ENCODE measurements at regions not wholly inside any gene's neighbourhood (a gene's known extent, or its start where the extent isn't known, plus 50 kb on each side); places are given as distances from the start of the nearest gene placed in this dataset.
"Not testable (repeated sequence)": the region's sequence is repeated elsewhere in the genome, so short reads cannot be mapped to it uniquely, and the experiment has no call there.

DNA sequence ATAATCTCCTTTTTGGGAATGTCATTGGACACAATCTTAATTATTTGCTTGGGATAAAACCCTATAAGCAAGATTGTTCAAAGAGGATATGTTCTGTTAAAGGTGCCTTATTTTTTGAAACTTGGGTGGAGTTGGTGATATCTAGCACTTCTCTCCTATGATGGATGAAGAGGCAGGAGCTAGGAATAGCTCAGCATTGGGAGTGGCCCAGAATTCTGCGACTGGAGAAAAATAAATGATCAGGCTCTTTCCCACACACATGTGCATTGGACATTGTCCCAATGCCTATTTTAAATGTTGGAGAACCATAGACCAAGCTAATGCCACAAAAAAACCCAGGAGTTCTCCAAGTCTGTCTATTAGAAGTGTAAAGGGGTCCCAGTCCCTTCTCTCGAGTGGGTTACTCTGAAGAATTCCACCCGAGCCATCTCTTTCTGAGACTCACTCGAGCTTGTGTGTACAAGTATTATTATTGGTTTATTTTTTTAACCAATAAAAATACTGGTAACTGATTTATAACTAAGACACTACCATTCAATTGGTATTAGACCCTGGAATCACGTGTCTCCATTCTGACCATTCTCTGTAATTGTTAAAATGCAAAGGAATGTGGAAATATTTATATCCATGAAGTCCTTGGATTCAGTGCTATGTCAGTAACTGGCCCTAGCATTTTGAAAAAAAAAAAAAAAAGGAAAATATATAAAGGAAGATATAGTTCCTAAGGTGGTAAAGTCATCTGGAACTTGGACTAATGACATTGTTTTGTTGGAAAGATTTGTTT is 437.5 kb upstream of the TMEM132C start:
- no peak for DNase-seq

DNA sequence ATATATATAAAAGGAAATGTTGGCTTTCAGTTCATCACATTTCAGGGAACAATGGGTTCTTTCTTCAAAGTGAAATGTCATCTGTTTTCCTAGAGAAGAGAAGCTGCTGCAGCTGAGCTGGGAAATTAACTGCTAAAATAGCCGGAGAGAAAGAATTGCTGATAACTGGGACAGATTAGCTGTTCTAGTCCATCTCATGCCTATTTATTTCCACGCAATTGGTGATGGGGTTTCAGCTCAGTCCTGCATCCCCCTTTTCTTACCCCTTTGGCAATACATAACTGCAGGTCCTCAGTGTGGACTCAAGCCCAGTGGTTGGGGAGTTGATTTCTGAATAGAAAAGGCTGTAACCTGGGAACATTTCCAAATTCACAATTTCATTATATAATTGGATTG is 436.9 kb upstream of the TMEM132C start:
- no peak for DNase-seq

DNA sequence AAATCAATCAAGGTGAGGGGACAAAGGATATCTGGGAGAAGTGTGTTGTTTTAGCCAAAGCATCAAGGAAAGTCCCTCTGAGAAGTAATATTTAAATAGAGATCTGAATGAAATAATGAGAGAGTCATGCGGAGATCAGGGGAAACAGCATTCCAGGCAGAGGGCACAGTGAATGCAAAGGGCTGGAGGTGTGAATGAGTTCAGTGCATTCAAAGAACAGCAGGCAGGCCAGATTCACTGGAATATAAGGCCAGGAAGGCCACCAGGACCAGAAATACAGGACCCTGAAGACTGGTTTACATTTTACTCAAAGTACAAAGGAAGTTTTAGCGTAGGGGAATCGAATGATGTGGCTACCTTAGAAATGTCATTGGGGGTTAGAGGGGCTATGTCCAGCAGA is 436.2 kb upstream of the TMEM132C start:
- DNase-seq: no peak

DNA sequence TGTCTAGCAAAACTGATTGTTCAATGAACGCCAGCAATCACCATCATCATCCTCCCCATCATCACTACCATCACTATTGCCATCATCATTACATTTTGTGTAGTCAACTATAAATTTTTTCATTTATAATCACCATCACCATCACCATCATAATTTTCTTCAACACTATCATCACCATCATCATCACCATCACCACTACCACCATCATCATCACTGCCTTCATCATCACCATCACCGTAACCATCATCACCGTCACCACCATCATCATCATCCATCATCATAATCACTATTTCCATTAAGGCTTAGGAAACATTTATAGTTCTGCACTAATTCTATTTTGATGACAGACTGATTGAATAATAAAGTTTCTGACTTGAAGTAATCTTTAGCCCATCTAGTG is 434.8 kb upstream of the TMEM132C start:
- no peak for DNase-seq

DNA sequence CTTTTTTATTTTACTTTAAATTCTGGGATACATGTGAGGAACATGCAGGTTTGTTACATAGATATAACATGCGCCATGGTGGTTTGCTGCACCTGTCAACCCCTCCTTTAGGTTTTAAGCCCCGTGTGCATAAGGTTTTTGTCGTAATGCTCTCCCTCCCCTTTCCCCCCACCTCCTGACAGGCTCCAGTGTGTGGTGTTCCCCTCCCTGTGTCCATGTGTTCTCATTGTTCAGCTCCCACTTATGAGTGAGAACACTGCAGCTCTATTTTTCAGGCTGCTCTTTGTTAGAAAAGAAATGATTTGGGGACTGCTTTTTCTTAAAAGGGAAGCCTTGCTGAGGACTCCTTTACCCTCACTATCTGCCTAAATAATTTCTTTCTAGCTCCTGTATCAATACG is 430.2 kb upstream of the TMEM132C start:
- DNase-seq: not testable (repeated sequence)

DNA sequence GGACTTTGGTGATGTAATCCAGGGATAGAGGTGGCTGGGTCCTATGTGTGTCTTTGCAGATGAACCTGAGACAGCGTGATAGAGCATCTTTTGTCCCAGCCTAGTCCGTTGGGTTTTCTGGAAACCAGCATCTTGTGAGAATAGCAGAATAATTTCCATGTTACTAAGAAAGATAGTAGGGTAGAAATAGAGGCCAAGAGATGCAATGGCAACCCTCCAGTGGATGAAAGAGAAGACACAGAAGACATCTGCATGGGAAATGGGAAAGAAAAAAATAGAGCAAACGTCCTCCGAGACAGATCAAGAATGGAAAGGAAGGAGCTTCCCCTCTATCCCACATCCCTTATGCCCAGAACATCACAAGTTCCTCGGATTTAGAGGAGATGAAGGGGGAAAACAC is 409.3 kb upstream of the TMEM132C start:
- DNase-seq: no peak

DNA sequence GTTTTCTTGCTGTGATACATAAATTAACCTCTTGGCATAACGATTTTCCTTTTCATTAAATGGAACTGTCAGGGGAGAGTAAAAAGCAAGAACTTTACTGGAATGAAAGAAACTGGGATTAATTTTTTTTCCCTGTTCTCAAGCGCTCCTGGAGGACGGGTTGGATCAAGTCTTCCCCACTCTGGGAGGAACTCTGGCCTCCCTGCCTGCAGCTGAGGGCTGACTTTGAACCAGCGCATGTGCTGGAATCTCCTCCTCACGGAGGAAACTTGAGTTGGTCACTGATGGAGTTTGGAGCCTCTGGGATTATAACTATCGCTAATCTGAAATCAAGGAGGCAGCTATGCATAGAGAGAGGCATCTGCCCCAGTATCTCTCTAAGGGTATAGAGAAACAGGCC is 406.4 kb upstream of the TMEM132C start:
- DNase-seq: no peak

DNA sequence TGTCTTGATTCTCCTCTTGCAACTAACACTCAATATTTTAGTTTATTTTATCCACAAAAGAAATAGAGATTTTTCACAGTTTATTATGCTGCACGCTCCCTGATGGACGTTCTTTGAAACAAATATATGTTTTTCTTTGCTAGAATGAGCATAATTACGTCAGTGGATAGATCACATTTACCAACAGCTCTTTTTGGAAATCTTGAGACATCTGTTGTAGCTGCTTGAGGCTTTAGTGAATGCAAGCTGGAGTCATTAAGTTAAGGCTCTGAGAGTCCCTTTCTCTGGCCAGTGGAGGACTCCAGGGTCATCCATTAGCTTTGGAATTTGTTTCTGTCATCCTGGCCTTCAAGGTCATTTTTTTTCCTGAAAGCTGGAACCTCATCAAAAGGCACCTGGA is 405.6 kb upstream of the TMEM132C start:
- no peak for DNase-seq

DNA sequence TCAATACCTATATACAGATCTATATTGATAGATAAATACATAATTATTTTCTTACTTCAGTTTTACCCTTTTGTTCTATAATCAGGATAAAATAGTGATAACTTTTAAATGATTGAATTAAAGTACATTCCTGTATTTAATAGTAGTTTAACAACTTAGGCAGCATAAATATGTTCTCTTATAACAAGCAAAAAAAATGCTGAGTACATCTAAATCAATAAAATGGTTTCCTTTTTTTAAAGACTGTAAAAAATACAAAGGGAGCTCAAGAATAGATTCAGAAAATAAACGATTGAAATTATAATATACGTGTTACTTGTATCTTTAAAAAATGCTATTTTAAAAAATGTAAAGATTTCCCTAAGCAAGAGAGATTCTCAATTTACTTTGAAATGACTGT is 393.7 kb upstream of the TMEM132C start:
- no peak for DNase-seq

DNA sequence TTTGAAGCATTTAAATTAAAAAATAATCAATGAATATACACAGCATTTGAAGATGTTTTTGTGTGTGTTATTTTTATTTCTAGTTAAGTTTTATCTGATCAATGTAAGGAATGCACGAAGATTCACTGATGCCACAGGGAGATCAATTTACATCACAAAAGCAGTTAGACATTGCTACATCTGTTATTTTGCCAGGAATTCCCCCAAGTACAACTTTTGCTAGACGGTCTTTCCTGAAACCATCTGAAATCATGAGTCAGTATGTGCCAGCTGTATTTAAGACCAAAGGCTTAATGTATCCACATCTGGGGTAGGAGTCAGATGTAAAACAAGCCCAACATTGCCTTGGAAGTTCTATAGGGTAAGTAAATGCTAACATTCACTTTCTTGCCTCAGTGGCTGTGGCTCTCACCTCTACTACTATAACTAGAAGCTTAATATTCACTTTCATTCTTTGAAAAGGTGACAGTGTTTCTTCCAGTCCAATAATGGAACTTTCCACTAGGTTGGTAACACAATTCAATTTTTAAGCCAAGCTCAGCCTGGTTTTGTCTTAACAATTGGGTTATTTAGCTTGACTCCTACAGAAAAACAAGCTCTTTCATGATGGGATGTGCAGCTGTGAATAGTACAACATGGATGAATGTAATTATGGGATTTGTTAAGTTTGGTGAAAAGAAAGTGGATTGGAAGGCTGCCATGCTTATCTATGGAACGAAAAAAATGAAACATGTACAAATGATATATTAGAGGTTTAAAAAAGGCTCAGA is 385.4 kb upstream of the TMEM132C start:
- DNase-seq: no peak

DNA sequence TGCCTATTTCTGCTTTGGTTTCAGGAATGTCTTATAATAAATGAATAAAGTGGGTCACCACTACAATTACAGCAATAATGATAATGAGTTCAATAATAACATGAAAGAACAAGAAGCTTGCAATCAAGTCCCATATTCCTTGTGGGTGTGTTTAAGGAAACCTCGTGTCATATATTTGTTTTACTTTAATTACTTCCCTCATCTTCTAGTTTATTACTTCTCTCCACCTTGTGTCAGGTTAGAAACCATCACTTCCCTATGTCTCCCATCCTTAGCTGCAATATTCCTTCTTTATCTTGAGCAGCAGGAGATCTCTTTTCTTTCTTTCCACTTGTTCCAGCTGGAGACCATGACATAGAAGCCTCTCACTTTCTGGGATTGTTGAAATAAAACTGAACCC is 384.0 kb upstream of the TMEM132C start:
- DNase-seq: no peak

DNA sequence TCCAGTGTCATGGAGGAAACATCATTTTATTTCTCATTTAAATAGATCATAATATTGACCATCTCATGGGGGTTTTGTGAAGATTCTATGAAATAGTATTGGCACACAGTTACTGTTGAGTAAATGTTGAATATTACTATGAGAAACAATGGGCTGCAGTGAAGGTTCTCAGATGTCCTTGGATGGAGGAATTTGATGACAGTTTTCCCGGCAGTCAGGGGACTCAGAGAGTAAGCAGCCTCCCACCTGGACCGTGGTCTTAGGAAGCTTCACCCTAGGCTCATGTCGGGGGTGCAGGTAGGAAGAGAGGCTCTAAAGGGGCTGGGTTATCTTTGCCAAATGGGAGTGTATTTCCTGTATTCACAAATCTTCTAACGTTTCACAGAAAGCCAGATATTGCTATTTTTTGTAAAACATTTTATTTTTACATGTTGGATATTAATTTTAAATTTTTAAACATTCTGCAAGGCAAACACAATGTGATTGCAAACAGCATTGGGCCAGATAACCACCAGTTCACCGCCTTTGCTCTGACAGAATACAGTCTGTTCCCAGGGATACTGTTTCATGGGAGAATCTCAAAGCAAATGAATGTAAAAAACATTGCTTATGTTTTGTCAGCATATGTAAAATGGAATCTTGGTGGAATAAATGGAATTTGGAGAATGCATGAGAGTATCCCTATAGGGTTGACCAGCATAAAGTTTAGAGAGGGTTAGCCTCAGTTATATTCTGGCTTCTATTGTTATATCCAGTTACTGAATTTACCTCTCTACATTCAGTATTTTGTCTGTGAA is 380.8 kb upstream of the TMEM132C start:
- DNase-seq: no peak

DNA sequence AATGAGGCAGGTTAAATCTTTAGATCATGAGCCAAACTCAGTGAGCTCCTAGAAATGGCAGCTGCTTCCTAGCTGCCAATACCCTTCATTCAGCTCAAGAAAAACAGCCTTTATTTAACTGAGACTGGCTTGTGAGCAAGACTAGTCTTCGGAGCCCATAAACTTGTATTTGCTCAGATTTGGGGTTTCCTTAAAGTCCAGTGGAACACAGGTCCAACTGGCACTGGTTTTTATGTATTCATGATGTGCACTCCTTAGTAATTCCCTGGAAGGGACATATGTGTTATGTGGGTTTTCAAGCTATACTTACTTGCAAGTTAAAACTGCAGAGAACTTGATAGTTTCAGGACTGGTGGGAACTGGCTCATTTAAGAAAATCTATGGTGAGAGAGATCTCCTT is 380.1 kb upstream of the TMEM132C start:
- no peak for DNase-seq

DNA sequence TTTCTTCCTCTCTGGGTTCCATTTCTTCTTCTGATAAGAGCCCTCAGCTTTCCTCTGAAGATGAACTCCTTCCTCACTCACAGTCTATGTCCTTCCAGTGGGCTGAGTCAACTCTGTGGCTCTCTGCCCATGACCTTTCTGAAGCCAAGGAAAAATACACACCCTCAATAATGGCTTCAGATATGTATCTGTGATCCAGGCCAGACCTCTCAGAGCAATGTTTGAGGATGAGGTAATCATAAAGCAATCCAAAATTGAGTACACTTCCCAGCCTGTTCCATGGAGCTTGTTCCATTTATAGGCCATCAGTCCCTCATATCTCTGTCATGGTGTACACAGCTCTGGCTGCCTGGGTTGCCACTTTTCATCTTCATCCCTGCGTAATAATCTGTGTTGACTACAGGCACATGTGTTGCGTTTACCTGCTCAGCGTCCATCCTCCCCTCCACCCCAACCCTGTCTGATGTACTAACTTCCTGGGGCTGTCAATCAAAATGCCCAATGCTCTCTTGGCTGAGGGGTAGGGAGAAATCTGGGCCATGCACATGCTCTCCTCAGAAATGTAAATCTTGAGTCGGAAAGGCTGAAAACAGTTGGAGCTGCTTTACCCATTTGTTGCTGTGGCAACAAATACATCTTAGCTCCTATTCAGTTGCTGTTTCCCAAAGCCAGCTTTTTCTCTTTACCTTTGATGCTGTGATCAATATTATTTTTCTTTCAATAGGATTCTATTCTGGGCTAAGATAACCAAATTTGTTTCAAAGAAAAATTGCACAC is 377.8 kb upstream of the TMEM132C start:
- DNase-seq: no peak

DNA sequence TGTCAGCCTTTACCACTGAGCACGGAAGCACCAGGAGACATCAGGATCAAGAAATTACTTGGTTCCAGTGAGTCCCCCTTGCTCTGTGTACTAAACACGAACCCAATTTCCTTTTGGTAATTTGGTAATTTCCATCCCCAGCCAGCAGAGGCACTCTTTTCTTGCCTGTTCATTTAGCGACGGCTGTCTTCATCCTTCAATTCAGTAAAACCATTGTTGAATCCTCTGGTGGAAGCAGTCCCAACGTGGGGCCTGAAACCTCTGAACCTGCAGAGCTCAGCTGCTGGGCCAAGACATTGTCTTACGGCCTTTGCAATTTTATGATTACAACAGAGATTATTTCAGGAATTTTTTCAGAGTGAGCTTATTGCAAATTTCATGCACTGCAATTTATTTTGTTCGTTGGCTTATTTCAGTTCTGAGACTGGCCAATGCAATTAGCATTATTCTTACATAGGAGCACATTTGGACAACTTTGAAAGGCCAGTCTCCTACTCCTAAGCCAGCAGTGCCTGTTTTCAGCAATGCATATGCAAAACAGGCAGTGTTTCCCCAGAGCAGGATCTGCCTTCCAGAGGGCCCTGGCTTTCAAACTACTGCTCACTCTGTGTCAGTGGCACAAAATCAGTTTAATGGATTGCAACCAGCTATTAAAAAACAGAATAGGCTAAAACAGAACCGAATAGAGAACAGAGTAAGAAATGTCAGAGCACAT is 372.9 kb upstream of the TMEM132C start:
- DNase-seq: no peak

DNA sequence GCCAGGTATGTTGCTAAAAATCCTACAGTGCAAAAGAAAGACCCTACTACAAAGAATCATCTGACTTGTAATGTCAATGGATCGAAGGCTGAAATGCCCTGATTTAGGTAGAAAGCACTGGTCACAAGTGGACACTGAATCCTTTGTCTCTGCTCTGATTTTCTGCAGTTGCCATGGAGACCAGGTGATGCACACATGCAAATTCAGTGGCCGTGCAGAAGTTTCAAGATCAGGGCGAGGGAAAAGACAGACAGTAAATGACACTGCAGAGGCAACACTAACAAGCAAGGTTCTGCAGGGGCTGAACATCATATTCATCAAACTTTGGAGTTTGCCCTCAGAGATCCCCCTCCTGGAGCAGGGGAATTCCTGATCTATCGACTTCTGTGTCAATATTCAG is 370.3 kb upstream of the TMEM132C start:
- DNase-seq: no peak

DNA sequence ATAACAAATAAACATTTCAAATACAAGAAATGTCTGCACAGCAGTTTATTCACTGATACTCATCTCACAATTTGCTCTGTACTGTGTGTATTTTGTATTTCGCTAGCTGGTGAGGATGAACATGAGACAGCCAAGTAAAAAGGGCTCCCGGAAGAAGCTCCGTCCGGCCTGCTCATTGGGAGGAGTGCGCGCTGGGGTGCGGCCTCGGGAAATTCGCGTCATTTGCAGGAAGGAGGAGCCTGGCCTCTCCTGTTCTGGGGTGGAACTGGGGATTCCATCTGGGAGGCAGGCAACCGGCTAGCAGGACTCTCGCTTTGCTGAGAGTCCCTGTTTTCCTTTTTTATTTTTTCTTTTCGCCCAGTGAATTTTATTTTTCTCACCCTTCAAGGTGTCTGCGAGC is 368.4 kb upstream of the TMEM132C start:
- DNase-seq: no peak

DNA sequence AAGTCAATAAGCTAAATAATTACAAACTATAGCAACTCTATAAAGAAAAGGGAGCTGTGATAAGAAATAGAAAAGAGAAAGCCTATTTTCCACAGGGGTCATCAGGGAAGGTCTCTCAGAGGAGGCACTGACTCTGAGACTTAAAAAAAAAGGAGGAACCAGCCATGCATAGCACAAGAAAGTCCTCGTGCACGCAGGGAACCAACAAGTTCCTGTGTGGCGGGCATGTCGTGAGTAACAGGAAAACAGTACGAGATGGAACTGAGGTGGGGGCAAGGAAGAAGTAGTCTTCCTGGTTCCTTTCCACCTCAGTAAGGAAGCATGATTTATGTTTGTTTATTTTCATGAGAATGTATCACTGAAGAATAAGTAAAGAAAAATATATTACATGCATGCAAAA is 367.0 kb upstream of the TMEM132C start:
- no peak for DNase-seq

DNA sequence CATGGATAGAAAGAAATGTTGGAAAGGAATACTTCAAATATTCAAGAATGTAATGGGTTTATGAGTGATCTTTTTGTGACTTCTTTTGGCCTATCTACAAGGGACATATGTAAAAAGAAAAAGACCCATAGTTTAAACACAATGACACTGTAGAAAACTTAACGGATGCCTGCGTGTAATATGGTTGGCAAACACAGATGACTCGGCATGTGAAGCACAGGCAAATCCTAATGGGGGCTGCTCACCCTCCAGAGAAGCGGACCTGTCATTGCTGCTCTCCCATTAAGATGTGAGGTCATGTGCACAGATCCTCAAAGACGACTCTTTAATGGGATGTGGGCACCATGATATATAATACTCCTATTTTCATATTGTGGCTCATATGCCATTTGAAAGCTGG is 366.6 kb upstream of the TMEM132C start:
- DNase-seq: no peak

DNA sequence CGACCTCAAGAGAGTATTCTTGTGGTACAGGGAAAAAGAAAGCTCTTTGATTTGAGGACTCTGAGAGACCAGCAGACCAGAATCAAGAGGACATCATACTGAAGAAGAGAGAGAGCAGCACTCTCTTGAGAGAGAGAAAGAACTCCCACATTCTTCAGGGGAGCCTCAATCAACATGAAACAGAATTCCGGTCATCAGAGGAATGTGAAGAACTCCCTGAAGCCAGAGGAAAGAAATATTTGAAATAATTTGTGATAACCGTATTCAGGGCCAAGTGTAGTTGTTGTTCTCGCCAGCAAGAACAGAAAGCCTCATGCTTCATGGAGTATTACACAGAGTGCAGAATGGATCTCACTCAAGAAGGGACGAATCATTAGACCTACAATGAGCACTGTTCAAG is 363.8 kb upstream of the TMEM132C start:
- DNase-seq: no peak

DNA sequence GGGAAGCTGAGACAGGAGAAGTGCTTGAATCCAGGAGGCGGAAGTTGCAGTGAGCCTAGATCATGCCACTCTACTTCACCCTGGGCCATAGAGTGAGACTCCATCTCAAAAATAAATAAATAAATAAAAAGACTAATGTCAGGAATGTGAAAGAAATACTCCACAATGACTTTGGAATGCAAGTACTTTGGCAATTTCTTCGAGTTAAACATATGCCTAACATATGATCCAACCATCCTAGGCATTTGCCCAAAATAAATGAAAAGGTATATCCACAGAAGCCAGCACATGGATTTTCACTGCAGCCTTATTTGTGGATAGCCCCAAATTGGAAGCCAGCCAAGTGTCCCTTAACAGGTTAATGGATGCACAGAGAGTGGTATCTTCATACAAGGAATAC is 357.9 kb upstream of the TMEM132C start:
- no peak for DNase-seq

DNA sequence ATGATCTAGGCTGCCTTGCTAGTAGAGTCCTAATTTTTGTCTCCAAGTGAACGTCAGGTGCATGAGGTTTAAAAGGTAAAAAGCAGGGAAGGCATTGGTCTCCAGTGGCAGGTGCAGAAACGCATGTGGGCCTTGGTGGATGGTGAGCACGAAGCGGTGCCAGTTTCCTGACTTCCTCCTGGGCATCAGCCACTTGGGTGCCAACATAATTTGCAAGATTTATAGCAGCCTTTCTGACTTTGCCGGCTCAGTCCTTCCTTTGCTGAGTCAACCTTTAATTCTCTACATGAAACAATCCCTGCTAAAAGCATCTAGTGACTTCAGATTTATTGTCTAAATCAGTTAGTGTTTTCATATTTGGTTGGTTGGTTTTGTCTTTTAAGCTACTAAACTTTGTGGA is 355.7 kb upstream of the TMEM132C start:
- no peak for DNase-seq

All from DMS79 (cell line).